AG09309 (cell line): ENCODE measurements at regions not wholly inside any gene's neighbourhood (a gene's known extent, or its start where the extent isn't known, plus 50 kb on each side); places are given as distances from the start of the nearest gene placed in this dataset.
"Not testable (repeated sequence)": the region's sequence is repeated elsewhere in the genome, so short reads cannot be mapped to it uniquely, and the experiment has no call there.

Experiments
- DNase-seq: peaks from one replicate; pipeline ENCODE4 v3.0.0-alpha.2; 2010; ENCODE audit warnings: low read depth
- H3K4me3 ChIP-seq: 2 replicates; pipeline ENCODE4 v1.5.1; 2011; ENCODE audit warnings: mild to moderate bottlenecking, low read depth, low read length, moderate library complexity; ENCODE audit not compliant: control insufficient read depth
- TF ChIP-seq, protein P1 (sequence below): IDR thresholded peaks from 2 replicates; pipeline ENCODE4 v1.5.1; 2011; ENCODE audit warnings: mild to moderate bottlenecking, low read depth, low read length, inconsistent platforms; ENCODE audit not compliant: insufficient read depth, control insufficient read depth; ENCODE audit errors: missing control alignments

DNA sequence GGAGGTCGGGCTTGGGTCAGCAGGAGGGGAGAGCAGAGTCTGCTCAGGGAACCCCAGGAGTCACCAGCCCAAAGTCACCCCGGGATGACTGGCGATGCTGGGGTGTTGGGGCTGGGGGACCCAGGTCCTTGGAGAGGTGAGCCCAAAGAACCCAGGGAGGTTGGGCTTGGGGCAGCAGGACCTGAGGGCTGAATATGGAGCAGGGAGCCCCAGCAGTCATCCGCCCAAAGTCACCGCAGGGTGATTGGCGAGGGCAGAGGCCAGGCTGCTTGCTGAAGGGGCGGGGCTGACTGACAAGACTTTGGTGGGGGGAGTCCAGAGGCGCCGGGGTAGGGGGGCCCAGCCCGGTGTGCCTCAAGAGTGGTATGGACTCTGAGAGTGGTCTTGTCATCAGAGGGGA is 151.2 kb downstream of the TBC1D2B start:
- DNase-seq, H3K4me3 ChIP-seq: not testable (repeated sequence)

DNA sequence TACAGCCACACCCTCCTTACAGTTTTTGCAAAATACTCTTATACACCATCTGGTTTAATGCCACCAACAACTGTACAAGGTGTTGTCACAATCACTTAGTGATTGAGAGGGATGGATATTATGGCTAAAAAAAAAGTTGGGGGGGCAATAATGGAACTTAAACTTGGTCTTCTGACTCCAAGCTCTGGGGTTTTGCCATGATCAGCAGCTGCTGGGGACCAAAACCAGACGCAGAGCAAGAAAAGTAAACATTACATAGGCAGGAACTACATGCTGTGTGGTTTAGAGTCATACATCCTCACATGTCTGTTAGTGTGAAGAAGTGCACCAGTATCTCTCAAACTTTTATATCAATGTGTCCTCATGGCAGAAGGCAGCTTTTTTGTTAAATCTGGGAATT is 152.4 kb downstream of the TBC1D2B start:
- H3K4me3 ChIP-seq, DNase-seq: not testable (repeated sequence)

DNA sequence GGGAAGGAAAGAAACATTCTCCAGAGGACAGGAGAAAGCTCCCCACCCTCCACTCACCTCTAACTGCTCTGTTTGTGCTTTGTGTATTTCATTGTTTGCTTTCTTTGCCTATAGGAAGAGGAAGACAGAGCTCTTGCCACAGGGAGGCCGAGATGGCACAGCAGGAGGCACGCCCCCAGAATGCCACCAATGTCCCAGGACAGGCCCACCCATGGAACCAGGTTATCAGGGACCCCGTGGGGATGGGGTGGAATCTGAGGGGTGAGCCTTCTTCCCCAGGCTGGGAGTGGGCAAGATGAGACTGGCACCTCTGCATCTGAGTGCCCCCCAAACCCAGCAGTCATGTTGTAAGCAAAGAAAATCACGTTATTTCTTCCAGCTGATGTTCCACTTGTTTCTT is 155.8 kb downstream of the TBC1D2B start:
- no peak for DNase-seq
- TF ChIP-seq, protein P1, sequence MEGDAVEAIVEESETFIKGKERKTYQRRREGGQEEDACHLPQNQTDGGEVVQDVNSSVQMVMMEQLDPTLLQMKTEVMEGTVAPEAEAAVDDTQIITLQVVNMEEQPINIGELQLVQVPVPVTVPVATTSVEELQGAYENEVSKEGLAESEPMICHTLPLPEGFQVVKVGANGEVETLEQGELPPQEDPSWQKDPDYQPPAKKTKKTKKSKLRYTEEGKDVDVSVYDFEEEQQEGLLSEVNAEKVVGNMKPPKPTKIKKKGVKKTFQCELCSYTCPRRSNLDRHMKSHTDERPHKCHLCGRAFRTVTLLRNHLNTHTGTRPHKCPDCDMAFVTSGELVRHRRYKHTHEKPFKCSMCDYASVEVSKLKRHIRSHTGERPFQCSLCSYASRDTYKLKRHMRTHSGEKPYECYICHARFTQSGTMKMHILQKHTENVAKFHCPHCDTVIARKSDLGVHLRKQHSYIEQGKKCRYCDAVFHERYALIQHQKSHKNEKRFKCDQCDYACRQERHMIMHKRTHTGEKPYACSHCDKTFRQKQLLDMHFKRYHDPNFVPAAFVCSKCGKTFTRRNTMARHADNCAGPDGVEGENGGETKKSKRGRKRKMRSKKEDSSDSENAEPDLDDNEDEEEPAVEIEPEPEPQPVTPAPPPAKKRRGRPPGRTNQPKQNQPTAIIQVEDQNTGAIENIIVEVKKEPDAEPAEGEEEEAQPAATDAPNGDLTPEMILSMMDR: no peak
- H3K4me3 ChIP-seq: no peak overlapping the region

DNA sequence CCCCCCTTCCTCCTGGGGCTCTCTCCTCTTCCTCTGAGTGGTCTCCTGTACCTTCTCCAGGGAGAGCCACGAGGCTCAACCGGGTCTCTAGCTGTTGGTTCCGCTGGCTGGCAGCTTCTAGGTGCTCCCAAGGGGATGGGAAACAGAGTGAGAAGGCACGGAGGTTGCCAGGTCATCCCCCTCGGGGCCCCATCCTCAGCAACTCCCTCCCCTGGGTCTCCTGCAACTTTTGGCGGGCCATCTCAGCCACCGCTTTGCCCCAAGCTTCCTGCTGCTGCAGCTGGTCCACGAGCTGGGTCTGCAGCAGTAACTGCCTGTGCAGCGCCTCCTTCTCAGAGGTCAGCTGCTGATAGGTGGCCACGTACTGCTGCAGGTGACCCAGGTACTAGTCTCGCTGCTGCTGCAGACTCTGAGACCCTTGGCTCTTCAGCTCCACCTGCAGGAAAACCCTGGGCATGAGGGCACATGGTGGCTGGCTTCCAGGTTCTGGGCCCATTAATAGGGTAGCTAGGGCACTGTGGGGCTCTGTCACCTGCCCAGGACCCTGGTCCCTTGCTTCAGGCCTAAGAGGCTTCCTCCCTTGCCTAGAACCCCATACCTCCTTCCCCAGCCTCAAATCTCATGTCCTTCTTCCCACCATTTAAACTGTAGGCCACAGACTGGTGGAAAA is 160.4 kb downstream of the TBC1D2B start:
- DNase-seq, H3K4me3 ChIP-seq: not testable (repeated sequence)

DNA sequence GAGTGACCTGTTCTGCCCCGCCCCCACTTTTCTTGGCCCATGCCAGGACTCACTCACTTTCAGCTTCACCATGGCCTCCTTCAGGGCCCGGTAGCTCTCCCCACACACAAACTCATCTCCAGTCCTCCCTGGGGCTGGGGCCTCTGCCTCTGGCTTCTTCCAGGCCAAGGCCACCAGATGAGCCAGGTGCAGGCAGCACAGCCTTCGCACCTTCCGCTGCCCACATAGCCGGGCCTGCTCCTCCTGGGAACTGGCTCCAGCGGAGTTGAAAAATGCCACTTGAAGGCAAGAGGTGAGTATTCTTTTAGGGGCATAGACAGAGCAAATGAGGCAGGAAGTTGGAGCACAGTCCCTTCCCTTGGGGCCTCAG is 161.6 kb downstream of the TBC1D2B start:
- DNase-seq, H3K4me3 ChIP-seq: not testable (repeated sequence)

DNA sequence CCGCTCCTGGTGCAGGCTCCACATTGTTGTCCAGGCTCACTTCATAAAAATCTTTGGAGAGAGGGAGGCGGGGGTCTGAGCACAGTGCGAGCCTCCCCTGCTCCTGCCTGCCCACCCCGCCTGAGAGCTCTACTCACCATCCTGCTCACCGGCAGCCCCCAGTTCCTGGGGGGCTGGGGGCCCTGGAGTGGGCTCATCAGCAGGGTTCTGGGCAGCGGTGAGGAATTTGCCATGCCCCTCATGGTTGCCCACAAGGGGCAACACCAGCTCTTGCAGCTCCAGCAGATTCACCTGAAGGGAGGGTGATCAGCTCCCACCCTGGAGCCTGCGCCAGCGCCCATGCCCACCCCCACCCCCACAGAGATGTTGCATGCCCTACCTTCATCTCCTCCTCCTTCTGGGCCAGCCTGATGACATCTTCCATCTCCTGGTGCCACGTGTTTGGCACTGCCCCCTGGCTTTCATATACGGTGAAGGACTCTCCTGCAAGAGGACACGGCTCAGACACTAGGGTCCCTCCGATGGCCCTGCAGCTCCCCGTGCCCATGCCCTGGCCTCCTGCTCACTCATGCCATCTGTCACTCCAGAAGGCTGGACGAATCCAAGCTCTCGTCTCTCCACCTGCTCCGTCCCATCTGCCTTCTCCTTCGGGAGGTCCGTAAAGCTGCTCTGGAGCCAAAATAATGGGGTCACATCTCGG is 162.1 kb downstream of the TBC1D2B start:
- TF ChIP-seq, protein P1: no peak
- no peak for DNase-seq
- H3K4me3 ChIP-seq: no peak overlapping the region

DNA sequence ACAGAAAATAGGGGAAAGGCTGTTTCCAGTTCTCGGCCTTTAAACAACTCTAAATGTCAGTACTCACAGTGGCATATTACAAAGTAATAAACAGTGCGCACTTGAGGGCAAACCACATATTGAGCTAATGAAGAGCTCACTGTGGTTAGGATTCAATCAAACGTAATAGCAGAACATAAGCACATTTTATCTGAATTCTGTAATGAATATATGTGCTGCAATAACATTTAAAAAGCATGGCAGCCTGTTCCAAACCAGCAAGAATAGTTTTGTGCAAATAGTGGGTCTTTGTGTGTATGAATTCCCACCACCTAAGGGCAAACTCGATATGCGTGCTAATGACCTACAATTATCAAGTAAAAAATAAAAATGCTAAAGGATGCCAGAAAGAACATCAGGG is 163.0 kb downstream of the TBC1D2B start:
- not testable (repeated sequence) for H3K4me3 ChIP-seq, DNase-seq

DNA sequence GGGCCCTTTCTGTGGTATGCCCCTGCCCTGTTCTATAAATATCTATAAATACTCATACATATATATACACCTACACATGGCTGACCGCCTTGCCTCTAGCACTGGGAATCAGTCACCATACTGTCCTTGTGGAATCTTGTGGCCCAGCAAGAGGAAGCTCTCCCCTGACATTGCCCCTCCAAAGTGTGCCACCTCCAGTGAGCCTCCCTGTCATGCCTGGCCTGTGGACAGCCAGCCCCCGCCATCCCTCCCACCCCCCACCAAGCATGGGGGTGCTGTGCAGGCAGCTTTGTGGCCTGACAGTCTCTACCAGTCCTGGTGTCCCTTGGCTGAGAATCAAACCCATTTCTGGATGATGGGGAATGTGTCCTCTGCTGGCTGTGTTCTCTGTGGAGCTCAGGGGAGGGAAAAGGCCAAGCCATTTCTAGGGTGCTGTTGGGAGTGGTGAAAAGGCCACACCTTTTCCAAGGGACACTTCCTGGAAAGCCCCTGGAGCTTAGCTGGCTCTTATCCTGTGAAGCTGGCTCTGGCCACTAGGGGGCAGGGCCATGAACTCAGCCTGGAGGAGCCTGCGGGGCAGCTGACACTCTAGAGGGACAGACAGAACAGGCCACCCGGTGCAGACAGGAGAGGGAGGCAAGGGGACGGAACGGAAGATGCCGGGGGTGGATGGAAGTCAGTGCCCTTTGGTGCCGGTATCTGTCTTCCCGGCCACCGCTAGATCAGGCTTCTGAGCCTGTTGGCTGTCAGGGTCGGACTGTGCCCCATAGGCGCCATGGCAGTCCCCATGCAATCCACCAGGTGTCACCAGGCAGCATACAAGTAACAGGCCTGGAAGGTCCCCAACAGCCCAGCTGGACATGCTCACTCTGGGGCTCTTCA is 167.2 kb downstream of the TBC1D2B start:
- peak; percentile 27 for DNase-seq
- TF ChIP-seq, protein P1: peak; percentile 64

DNA sequence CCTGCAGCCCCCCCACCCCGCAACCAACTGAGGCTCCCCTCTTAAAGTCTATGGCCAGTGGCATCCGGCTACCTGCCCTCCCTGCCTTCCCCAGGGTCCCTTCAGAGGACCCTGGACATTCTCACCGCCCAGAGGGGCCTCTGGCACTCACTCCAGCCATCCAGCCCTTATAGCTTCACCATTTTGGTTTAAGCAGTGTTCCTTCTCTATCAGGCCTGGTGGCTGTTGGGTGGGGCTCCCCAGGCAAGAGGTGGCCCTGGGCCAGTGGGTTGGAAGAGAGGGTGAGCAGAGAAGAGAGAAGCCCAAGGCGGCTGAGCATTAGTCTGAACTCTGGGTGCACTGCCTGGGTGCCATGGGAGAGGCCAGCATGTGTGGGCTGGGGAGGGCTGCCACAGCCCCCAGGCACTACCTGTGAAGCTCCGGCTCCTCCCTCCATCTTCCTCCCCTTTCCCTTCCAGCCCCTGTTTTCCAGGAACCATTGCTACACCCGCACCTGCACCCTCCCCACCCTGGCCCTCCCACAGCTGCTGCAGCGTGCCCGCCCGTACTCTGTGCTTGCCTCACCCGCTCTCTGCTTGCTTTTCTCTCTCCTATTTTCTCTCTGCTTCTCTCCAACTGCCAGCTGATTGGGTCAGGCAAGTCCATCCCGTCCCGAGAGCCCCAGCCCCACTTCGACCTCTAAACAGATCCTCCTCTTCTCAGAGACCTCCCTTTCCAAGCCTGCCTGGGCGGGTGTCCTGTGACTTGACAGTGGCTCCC is 168.2 kb downstream of the TBC1D2B start:
- H3K4me3 ChIP-seq: no peak overlapping the region
- no peak for DNase-seq
- TF ChIP-seq, protein P1: no peak

More for the DNA sequence above, 167.2 kb downstream of the TBC1D2B start:
- peak overlapping the region; percentile 37 for H3K4me3 ChIP-seq

DNA sequence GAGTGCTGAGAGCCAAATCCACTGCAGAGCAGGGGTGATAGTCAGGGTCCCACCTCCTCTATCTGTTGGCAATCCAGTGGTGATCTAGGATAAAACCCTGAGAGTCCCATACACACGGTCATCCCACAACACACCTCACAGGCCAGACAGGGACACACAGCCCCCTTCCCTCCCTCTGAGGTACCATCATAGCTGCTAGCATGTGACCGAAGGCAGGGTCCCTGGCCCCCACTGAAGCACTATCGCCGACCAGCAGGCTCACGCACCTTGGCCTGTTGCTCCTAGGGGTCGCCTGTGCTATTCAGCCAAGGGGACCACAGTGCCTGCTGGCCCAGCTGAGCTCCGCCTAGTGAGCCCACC is 168.8 kb downstream of the TBC1D2B start:
- H3K4me3 ChIP-seq, DNase-seq: not testable (repeated sequence)
